GM19240 (cell line): ENCODE measurements at regions not wholly inside any gene's neighbourhood (a gene's known extent, or its start where the extent isn't known, plus 50 kb on each side); places are given as distances from the start of the nearest gene placed in this dataset.

Experiments
- DNase-seq: peaks from one replicate; pipeline ENCODE4 v3.0.0; 2011; ENCODE audit warnings: low spot score; ENCODE audit not compliant: insufficient read length

DNA sequence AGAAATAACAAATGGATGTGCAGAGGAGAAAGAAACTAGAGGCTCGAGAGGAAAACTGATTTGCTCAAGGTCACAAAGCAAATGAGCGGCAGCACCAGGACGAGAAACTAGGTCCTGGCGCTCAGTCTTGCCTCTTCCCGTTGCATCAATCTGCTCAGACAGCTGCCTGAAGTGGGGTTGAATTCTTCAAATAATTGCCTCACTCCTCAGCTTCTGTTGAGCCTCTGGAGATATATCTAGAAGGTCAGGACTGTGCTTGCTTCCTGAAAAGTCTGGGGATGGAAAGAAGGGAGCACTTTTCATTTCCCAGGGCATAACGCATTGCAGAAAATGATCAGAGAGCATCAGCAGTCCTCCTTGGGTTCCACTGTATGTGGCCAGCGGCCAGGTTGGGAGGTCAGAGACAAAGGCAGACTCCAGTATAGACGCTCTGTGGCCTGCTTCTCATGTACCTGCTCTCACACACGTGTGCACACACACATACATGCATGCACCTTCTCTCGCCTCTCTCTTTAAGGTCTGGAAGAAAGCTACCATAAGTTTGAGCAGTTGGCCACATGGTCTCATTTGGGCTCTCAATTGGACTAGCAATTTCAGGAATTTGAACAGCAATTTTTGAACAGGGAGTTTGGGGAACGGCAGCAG is 83.7 kb upstream of the DUSP5 start:
- DNase-seq: no peak

DNA sequence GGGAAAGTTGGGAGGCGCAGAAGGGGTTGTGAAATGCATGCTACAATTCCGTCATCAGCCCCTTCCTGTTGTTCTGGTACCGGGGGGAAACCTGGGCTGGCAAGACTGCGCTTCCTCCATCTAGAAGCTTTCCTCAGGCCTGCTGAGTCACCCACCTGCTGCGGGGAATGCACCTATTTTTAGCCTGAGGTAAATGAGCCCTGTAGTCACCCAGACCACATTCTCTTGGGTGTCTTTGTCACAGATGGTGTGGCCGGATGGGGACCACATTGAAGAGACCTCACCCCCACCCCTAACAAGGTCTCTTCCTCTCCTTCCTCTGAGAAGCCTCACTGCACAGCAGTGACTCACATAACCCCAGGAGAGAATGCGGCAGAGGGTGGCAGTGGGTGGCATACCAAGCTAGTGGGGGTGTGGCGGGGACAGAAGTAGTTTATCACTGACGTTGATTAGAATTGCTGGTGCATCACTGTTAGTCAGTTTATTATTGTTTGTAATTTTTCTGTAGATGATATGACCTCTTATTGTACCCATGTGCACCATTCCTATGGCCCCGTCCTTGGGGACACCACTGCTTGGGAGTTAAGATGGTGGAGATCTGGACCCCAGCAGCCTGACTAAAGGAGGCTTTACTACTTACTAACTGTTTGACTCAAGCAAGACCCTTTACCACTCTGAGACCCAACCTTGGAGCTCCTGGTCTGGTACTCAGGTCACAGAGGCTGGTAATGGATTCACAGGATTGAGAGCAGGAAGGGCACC is 83.0 kb upstream of the DUSP5 start:
- DNase-seq: peak; percentile 83

DNA sequence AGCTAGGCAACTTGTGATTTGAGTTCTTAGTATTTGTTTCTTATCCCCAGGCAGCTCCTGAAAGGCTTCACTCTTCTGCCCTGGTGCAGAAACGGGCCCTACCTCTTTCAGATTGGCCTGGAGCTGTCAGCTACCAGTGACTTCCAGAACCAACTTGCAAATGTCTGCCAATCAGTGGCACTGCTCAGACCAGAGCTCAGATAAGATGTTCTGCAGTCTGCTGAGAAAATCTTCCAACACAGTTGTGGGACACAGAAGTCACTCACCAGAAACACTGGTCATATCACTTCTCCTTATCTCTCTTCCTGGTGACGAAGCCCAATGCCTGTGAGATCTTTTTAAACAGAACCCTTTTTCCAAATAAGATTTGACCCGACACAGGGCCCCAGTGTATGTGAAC is 81.9 kb upstream of the DUSP5 start:
- DNase-seq: no peak

DNA sequence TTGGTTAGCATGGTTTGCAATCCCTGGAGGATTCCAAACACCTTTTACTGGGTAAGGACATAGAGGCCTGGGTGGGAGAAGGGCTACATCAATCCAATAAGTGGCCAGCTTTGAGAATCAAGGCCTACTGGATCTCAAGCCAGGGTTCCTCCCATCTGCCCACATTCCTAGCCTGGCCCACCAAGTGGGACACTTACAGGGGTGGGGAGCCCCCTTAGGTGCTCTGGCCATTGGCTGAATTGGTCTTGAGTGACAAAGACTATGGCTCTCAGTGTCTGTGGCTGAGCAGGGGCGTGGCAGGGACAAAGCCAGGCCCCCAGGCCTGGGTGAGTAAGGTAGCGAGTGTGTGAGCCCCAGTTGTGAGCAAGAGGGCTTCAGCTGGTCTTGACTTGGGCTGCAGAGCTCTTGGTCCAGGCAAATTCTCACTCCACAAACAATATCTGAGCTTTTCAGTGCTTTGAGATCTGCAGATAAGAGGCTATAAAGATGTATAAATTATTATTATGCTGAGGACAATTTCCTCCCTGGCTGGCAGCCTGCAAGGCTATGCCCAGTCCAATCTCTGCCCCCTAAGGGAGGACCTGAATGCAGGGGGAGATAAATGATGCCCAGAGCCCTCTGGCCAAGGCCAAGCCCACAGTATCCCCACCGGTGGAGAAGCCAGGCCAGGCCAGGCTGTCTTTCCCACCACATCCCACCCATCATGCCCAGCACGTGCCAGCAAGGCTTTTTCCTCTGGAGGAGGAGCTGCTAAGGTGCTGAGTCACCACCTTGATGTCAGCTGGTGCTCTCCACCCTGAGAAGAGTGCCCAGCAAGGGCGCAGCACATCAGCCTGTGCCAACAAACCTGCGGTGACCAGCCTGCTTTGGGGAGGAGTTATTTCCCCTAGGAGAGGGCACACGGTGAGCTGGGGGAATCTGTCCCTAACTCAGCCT is 80.7 kb upstream of the DUSP5 start:
- DNase-seq: no peak

DNA sequence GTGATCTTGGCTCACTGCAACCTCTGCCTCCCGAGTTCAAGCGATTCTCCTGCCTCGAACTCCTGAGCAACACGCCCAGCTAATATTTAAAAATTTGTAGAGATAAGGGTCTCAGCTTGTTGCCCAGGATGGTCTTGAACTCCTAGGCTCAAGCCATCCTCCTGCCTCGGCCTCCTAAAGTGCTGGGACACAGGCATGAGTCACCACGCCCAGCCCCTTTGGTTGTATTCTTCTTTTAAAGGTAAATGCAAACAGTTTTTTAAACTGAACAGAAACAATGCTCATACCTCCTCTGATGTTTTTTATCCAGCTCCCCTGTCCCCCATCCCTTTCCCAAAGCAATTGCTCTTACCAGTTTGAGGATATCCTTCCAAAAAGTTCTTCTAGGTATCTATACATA is 79.5 kb upstream of the DUSP5 start:
- no peak for DNase-seq

DNA sequence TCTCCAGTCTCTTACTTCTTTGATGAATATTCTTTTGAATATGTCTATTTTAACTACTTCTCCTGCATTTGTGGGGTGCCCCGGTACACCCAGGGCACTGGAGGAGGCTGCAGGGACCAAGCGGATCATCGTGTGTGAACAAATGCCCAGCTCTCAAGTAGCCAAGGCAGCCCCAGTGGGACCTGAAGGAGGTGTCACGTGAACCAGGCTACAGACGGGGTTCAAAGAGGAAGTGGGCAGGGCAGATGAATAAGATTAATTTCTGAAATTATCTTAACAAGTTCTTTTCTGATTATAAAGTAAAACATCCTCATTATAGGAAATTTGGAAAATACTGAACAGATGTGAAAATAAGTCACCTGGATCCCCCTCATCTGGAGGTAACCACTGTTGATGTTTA is 78.4 kb upstream of the DUSP5 start:
- no peak for DNase-seq

DNA sequence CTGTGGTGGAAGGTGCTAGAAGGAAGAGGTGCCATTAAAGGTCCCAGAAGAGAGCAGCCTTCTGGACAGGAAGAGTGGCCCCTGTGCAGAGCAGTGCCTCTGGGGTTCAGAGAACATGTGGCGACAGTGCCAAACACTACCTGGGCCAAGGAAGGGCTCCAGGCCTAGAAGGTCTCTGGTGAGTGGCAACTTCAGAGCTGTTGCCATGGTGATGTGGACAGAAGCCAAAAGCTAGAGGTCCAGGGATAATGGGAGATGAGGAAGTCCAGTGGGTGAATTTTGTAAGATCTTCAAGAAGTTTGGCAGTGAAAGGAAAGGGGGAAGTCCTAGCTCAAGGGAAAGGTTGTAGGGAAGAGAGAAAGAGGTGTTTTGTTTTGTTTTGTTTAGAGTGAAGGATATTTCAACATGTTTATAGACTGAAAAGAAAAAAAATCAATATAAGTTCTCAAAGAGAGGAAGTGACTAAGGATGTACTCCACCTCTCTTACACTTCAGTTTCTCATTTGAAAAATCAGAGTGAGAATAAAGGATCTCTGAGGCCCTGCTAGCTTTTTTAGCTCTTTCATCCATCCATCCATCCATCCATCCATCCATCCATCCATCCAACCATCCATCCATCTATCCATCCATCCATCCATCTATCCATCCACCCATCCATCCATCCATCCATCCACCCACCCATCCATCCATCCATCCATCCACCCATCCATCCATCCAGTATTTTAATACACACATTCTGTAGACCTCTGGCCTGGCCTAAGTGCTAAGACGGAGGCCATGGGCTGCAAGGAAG is 77.1 kb upstream of the DUSP5 start:
- DNase-seq: no peak

DNA sequence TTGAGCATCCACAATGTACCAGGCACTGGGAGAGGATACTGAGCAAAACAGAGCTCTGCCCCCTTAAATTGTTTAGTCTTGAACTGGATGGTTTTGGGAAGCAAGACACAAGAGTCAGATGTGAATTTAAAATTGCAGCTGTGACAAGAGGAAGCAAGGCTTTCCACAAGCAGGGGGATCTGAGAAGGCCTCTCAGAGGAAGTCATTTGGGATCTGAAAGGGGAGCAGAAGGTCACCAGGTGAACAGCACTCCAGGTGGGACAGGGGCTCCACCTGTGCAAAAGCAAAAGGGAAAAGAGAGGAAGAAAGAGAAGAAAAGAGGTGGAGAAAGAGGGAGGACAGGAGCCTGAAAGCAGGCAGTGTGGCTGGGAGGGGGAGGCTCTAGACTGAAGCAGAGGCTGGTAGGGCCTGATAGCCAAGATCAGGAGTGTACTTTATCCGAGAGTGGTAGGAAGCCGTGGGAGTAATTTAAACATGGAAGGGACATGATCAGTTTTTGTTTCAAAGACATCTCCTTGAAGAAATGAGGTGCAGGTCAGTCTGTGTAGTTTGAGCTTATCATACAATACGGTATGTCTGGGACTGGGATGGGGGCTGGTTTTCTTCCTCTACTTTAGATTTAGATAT is 76.1 kb upstream of the DUSP5 start:
- no peak for DNase-seq

DNA sequence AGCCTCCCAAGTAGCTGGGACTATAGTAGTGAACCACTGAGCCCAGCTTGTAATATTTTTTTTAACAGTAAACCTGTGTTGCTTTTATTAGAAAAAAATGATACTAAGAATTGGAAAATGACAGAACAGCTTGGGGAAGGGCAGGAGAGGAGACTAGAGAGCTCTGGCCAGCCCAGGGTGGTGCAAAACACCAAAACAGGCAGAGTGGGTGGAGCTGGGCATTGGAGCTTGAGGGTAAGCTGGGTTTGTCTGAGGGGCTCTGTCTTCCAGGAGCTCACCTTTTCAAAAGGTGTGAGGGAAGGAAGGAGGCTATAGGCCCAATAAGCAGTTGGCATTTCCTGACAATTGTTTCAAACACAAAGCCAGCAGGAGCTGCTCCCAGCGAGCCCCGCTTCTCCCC is 75.2 kb upstream of the DUSP5 start:
- DNase-seq: no peak

DNA sequence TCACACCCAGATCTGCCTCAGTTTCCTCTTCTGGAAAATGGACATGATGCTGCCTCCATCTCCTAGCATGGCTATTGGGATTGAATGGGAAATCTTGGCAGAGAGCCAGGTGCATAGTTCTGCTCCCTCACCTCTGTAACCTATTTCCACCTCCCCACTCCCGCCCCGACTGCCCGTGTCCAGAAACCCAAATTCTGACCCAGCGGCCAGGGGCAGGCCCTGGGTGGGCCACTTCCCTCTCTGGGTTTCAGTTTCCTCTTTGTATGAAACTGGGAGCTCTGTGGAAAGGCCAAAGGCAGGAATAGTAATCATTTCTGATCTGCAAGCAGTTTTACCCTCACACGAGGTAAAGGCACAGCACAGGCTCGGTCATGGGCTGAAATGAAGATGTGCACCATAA is 74.1 kb upstream of the DUSP5 start:
- no peak for DNase-seq

DNA sequence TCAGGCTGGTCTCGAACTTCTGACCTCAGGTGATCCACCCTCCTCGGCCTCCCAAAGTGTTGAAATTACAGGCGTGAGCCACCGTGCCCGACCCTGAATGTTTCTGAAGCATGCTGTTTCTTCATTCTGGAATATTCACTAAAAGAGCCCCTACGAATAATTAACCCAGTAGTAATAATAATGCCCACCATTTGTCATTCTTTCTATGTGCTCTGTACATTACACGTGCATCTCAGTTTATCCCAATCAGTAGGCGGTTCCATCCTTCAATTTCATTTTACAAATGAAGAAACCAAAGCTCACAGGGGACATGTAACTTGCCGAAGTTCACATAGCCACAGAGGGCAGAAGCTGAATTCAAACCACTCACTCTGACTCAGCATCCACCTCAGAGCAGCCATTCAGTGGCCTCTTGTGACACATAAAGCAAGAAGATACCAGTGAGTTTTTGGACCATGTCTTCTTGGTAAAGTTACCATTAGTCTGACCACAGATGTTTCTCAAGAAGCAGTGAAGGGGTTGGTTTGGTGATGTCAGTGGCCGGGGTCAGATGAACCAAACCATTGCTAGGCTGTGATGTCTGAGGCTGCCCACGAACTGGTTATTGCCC is 71.9 kb upstream of the DUSP5 start:
- peak; percentile 46 for DNase-seq

DNA sequence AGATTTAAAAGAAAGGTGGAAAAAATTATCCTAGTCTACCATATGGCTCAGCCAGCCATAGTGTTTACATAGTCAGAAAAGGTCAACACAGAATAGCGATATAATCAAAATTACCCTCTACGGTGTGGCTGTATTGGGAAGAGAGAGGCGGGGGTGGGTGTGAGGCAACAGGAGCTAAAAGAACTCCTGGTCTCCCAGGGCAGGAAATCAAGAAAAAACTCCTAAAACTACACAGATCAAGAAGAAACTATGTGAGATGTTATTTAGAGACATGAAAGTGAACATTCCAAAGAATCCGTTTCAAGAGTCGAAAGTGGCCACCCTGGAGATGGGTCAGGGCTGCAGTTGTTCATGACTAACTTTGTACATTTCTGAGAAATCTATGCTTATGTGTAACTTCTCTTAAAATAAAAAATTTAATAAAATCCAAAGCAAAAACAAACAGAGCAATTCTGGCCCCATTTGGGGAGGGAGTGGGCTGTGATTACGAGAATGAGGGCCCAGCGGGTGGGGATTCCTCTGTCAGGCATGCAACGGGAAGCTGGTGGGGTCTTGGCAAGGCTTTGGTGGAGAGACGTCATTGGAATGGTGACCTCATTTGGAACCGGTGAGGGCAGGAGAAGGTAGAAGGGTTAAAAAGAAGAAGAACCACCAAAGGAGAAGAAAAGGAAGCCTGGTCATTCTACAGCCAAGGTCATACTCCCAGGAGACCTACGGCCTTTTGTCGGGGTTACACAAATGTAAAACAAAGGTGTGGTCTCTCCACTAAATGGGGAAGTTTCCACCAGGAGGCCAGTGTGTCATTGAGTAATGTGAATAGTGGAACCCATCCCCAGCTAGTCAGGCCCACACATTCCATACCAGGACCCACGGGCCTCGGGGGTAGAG is 71.2 kb upstream of the DUSP5 start:
- DNase-seq: no peak

DNA sequence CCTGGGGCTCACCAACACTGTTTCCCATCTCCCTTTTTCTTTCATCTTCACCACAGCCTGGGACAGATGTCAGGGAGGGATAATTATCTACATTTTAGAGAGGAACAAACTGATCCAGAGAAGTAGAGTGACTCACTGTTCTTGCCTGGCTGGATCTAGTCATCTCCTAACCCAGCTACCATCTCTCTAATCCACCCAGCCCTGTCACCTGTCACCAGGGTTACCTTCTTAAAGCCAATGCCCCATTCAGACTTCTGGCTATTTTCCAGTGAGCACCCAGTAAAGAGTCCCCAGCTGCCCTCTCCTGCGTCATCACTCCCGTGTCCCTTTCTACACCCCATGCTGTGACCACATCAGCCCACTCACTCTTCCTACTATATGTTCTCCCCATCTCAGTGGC is 68.4 kb upstream of the DUSP5 start:
- DNase-seq: no peak

DNA sequence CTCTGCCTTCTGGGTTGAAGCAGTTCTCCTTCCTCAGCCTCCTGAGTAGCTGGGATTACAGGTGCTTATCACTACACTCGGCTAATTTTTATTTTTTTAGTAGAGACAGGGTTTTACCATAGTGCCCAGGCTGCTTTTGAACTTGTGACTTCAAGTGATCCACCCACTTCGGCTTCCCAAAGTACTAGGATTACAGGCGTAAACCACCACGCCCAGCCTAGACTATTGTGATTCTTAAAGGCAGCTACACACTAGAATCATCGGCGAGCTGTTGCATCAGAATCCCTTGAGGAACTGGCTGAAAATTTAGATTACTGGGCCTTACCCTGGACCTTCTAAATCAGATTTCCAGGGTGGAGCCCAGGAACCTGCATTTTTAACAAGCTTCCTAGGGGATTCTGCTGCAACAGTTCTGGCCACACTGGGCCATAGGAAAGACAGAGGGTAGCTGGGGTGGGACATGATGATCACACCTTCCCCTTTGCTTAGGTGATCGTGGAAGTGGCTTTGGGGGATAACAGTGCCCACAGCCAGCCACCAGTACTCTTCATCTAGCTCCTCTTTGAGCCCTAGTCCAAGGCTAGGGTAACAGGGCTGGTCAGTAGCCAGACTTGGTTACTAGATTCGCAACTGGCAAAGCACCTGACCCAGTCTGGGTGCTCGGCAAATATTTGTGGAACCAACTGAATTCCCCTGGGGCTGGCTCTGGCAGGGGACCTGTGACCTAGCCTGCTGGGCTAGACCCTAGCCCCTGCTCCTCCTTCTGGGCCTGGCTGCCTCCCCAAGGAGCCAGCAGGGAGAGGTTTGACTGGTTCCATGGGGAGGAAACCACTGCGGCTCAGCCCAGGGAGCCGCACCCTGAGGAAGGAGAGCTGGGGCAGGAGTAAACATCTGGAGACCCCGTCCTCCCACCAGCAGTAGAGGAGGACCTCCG is 67.1 kb upstream of the DUSP5 start:
- no peak for DNase-seq

DNA sequence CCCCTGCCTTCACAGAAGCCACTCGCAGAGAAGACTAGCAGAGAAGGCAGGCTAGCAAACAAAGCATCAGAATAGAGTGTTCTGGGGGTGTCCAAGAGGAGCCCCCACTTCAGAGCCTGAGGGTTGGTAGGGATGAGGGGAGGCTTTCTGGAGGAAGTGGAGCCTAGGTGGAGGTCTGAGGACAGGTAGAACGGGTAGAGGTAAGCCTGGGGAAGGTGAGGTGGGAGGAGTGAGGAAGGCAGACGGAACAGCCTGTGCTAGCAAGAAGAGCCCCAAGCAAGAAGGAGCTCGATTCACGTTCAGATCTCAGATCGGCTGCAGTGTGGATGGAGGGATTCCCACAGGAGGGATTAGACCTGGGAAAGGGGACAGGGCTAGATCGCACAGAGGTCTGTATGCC is 66.0 kb upstream of the DUSP5 start:
- DNase-seq: no peak

DNA sequence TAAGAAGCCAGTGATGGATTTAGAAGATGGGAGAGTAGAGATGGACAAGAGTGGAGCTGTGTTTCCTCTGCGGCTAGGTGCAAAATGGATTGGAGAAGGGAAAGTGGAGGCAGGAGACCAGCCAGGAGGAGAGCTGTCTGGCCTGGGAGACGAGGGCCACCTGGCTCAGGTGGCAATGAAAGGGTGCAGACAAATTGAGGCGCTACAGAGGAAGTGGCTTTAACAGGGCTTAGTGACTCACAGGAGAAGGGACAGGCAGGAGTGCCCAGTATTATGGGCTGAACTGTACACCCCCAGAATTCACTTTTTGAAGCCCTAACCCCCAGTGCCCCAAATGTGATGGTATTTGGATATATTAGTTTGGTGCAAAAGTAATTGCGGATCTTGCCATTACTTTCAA is 65.6 kb upstream of the DUSP5 start:
- no peak for DNase-seq

DNA sequence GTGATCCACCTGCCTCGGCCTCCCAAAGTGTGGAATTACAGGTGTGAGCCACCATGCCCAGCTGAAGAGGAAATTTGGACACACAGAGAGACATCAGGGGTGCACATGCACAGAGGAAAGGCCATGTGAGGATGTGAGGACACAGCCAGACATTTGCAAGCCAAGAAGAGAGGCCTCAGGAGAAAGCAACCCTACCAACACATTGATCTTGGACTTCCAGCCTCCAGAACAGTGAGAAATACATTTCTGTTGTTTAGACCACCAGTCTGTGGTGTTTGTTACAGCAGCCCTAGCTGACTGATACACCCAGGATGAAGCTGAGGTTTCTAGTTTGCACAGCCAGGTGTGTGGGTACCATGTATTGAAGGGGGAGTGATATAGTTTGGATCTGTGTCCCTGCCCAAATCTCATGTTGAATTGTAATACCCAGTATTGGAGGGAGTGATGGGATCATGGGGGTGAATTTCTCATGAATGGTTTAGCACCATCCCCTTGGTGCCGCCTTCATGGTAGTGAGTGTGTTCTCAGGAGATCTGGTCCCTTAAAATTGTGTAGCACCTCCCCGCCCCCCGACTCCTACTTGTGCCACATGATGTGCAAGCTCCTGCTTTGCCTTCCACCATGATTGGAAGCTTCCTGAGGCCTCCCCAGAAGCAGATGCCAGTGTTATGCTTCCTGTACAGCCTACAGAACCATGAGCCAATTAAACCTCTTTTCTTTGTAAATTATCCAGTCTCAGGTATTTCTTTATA is 64.7 kb upstream of the DUSP5 start:
- DNase-seq: no peak

DNA sequence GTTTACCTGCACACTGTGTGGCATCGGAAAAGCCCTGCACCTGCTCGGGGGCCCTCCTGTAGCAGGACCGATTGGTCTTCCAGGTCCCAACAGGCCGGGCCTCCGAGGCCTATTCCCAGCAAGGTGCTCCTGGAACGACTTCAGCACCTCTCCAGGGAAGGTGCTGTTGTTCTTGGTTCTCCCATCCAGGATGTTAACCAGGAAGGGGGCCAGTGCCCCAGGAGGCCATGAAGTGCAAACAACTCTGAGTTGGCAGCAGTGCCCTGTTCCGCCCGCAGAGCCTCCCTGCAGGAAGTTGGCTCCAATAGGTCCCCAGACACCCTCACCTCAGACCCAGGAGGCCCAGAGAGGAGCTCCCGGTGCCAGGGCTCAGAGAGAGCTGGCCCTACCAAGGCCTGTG is 64.0 kb upstream of the DUSP5 start:
- DNase-seq: no peak
